Endodermal cell (in vitro differentiated cells): ENCODE measurements at regions not wholly inside any gene's neighbourhood (a gene's known extent, or its start where the extent isn't known, plus 50 kb on each side); places are given as distances from the start of the nearest gene placed in this dataset.

Experiments used
- DNase-seq: peaks from one replicate; pipeline ENCODE4 v3.0.0-alpha.2; 2017
- H3K27ac ChIP-seq: 2 replicates; pipeline ENCODE4 v1.5.1; 2013; ENCODE audit warnings: mild to moderate bottlenecking, low read depth, low read length, moderate library complexity
- H3K27me3 ChIP-seq: 2 replicates; pipeline ENCODE4 v1.6.1; 2013; ENCODE audit warnings: mild to moderate bottlenecking, low read length, moderate library complexity; ENCODE audit not compliant: insufficient read depth, control insufficient read depth, poor library complexity, severe bottlenecking
- H3K36me3 ChIP-seq: 2 replicates; pipeline ENCODE4 v1.7.0; 2013; ENCODE audit warnings: mild to moderate bottlenecking, low read length, moderate library complexity; ENCODE audit not compliant: control insufficient read depth, insufficient read depth
- H3K4me1 ChIP-seq: one replicate; pipeline ENCODE4 v1.7.0; 2013; ENCODE audit warnings: low read length; ENCODE audit not compliant: control insufficient read depth, insufficient read depth
- H3K4me3 ChIP-seq: 2 replicates; pipeline ENCODE4 v1.5.1; 2013; ENCODE audit warnings: mild to moderate bottlenecking, low read length, moderate library complexity
- H3K9ac ChIP-seq: 2 replicates; pipeline ENCODE4 v1.6.1; 2013; ENCODE audit warnings: mild to moderate bottlenecking, low read length, moderate library complexity; ENCODE audit not compliant: poor library complexity, severe bottlenecking; ENCODE audit errors: extremely low read depth
- H3K9me3 ChIP-seq: 2 replicates; pipeline ENCODE4 v1.6.1; 2013; ENCODE audit warnings: mild to moderate bottlenecking, low read length, moderate library complexity; ENCODE audit not compliant: control insufficient read depth
- H3K27ac Mint-ChIP-seq: 2 replicates; pipeline ENCODE4 v1.8.0; 2020; ENCODE audit warnings: mixed read lengths
- H3K27me3 Mint-ChIP-seq: 2 replicates; pipeline ENCODE4 v1.8.0; 2021; ENCODE audit warnings: mild to moderate bottlenecking, mixed read lengths; ENCODE audit not compliant: insufficient read depth
- H3K36me3 Mint-ChIP-seq: 2 replicates; pipeline ENCODE4 v1.8.0; 2020; ENCODE audit warnings: low read depth, mixed read lengths
- H3K4me1 Mint-ChIP-seq: 2 replicates; pipeline ENCODE4 v1.8.0; 2020; ENCODE audit warnings: mixed read lengths
- H3K4me3 Mint-ChIP-seq: 2 replicates; pipeline ENCODE4 v1.8.0; 2020; ENCODE audit warnings: mild to moderate bottlenecking, moderate library complexity, mixed read lengths
- H3K9me3 Mint-ChIP-seq: 2 replicates; pipeline ENCODE4 v1.8.0; 2020; ENCODE audit warnings: mild to moderate bottlenecking, mixed read lengths
- WGBS, 2 experiments: methylation state at CpG; one replicate each; pipeline versions ENCODE4 v1.1.5 to v1.1.7; 2013; ENCODE audit warnings: missing lambda C conversion rate in 2 of 2, mixed read lengths in 1 of 2; ENCODE audit not compliant: insufficient coverage in 1 of 2, insufficient read length in 1 of 2; 5-methylcytosine and 5-hydroxymethylcytosine counted together
- TF ChIP-seq, protein P1 (sequence below): fragments of 200-600 bp; sonication (generic); conservative IDR thresholded peaks from 2 replicates; pipeline ENCODE4 v1.5.0; 2021; ENCODE audit warnings: antibody characterized with exemption, mild to moderate bottlenecking

DNA sequence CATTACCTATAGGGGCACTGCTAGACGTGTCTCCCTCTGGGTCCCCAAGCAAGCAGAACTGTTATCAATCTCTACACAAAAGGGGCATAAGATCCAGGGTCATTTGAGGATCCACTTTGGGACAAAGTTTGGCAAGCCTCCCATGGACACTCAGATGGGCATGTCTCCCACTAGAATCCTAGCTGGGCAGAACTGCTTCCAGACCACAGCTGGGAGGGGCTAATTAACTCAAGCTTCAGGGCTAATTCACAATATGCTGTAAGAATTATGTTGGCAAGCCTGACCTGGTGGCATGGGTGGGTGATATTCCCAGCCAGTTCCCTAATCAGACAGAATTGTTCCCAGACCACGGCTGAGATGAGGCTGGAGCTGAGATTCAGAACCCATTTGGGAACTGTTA is 738.4 kb upstream of the FZD8 start:
- H3K36me3 ChIP-seq = no peaks in the 10 kb centered on the region
- H3K4me1 ChIP-seq = no peaks in the 10 kb centered on the region
- Mint-ChIP-seq H3K36me3 (no peaks in the 10 kb centered on the region), H3K27ac (no peak overlapping the region), H3K4me3 (no peak overlapping the region), H3K9me3 (no peaks in the 10 kb centered on the region), H3K4me1 (no peaks in the 10 kb centered on the region), H3K27me3 (no peaks in the 10 kb centered on the region)
- H3K9ac ChIP-seq = no peak overlapping the region
- TF ChIP-seq, protein P1, sequence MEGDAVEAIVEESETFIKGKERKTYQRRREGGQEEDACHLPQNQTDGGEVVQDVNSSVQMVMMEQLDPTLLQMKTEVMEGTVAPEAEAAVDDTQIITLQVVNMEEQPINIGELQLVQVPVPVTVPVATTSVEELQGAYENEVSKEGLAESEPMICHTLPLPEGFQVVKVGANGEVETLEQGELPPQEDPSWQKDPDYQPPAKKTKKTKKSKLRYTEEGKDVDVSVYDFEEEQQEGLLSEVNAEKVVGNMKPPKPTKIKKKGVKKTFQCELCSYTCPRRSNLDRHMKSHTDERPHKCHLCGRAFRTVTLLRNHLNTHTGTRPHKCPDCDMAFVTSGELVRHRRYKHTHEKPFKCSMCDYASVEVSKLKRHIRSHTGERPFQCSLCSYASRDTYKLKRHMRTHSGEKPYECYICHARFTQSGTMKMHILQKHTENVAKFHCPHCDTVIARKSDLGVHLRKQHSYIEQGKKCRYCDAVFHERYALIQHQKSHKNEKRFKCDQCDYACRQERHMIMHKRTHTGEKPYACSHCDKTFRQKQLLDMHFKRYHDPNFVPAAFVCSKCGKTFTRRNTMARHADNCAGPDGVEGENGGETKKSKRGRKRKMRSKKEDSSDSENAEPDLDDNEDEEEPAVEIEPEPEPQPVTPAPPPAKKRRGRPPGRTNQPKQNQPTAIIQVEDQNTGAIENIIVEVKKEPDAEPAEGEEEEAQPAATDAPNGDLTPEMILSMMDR = no peak
- DNase-seq = no peak
- H3K9me3 ChIP-seq = no peaks in the 10 kb centered on the region
- H3K27me3 ChIP-seq = no peaks in the 10 kb centered on the region
- no peak overlapping the region for H3K4me3 ChIP-seq
- WGBS, 2 experiments = 89 to 100% methylated on average over 2 of the region's 2 CpGs
- H3K27ac ChIP-seq = no peak overlapping the region

DNA sequence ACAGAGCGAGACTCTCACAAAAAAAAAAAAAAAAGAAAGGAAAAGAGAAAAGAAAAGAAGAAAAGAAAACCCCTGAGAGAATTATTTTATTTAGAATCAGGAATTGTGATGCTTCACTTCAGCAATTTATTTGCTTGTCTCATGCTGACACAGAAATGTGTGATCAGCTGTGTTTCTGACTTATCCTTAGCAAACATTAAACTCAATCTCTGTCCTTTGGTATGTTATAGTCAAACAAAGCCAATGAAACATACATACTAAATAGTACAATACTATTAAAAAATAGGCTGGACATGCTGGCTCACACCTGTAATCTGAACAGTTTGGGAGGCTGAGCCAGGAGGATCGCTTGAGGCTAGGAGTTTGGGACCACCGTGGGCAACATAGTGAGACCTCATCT is 733.0 kb upstream of the FZD8 start:
- H3K36me3 Mint-ChIP-seq = no peaks in the 10 kb centered on the region
- no peak for DNase-seq

DNA sequence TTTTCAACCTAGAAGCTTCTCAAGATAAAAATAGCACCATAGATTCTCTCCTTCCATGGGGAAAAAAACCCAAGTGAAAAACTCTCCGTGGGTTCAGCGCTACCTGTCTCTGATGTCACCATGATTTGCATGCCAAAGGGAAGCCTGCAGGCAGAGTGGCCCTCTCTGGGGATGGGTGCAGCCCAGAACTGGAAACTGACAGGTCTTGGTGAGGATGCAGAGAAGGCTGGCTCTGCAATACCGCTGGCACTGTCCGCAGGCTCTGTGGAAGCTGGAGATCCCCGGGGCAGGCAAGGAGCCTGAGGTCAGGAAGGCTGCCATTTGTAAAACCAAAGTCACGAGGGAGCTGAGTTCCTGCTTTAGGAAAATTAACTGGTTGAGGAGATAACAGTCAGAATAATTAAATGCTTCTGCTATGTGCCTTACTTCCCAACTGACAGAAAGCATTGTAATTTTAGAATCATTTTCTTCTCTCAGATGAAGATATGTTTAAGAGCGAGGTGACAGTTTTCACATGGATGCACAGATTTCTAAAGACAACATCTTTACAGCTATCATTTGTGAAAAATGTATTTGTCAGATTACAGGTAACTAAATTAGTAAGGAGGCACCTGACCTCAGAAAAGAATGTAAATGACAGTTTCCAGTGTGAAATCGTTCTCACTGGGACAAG is 731.5 kb upstream of the FZD8 start:
- no peaks in the 10 kb centered on the region for H3K27me3 ChIP-seq
- Mint-ChIP-seq H3K4me3 (no peak overlapping the region), H3K9me3 (no peaks in the 10 kb centered on the region)

More for the DNA sequence above, 733.0 kb upstream of the FZD8 start:
- Histone ChIP-seq H3K9me3 (no peaks in the 10 kb centered on the region), H3K9ac (no peak overlapping the region), H3K27me3 (no peaks in the 10 kb centered on the region), H3K36me3 (no peaks in the 10 kb centered on the region), H3K4me1 (no peaks in the 10 kb centered on the region), H3K4me3 (no peak overlapping the region), H3K27ac (no peak overlapping the region)
- H3K27me3 Mint-ChIP-seq = no peaks in the 10 kb centered on the region
- no peaks in the 10 kb centered on the region for H3K4me1 Mint-ChIP-seq
- WGBS, 2 experiments = 97 to 100% methylated on average over 2 to 3 of the region's 3 CpGs
- no peak overlapping the region for H3K27ac Mint-ChIP-seq
- TF ChIP-seq, protein P1 = no peak
- no peaks in the 10 kb centered on the region for H3K9me3 Mint-ChIP-seq
- H3K4me3 Mint-ChIP-seq = no peak overlapping the region

More for the DNA sequence above, 731.5 kb upstream of the FZD8 start:
- Histone ChIP-seq H3K4me1 (no peaks in the 10 kb centered on the region), H3K9me3 (no peaks in the 10 kb centered on the region), H3K4me3 (no peak overlapping the region), H3K27ac (no peak overlapping the region), H3K36me3 (no peaks in the 10 kb centered on the region), H3K9ac (no peak overlapping the region)
- Mint-ChIP-seq H3K27ac (no peak overlapping the region), H3K4me1 (no peaks in the 10 kb centered on the region), H3K27me3 (no peaks in the 10 kb centered on the region), H3K36me3 (no peaks in the 10 kb centered on the region)
- TF ChIP-seq, protein P1 = no peak
- peak; percentile 59 for DNase-seq
- WGBS, 2 experiments = 69 to 74% methylated on average over 7 to 8 of the region's 8 CpGs
